Thyroid gland (tissue), 4 donors: ENCODE measurements at regions not wholly inside any gene's neighbourhood (a gene's known extent, or its start where the extent isn't known, plus 50 kb on each side); places are given as distances from the start of the nearest gene placed in this dataset.

ENCODE experiments used
- DNase-seq, 2 donors: peaks; one replicate each; pipeline ENCODE4 v3.0.0-alpha.2; 2019
- H3K27ac ChIP-seq, 3 donors: fragments of 200-600 bp; sonication (generic); 1 replicate in 2 of 3; 2 replicates in 1 of 3; pipeline ENCODE4 v1.5.1; 2016 to 2019; ENCODE audit warnings: mild to moderate bottlenecking in 1 of 3, moderate library complexity in 1 of 3
- H3K27me3 ChIP-seq: fragments of 200-600 bp; sonication (generic); one replicate; pipeline ENCODE4 v1.5.1; 2019
- H3K36me3 ChIP-seq, 2 donors: fragments of 200-600 bp; sonication (generic); one replicate each; pipeline ENCODE4 v1.5.1; 2016 to 2019
- H3K4me1 ChIP-seq, 2 donors: fragments of 200-600 bp; sonication (generic); one replicate each; pipeline ENCODE4 v1.5.1; 2017 to 2019
- H3K4me3 ChIP-seq, 3 donors: fragments of 200-600 bp; sonication (generic); replicated peaks in 1 of 3; 1 replicate in 2 of 3; 2 replicates in 1 of 3; pipeline ENCODE4 v1.5.1; 2016; ENCODE audit warnings: mild to moderate bottlenecking in 1 of 3
- H3K9me3 ChIP-seq: fragments of 200-600 bp; sonication (generic); one replicate; pipeline ENCODE4 v1.5.1; 2017
- CTCF ChIP-seq, 6 experiments: fragments of 200-600 bp in 3 of 6; fragments of 450-650 bp in 3 of 6; sonication (generic) in 3 of 6; IDR thresholded peaks; one replicate each; pipeline ENCODE4 v1.5.1; 2016 to 2019; ENCODE audit warnings: antibody characterized with exemption in 6 of 6, mild to moderate bottlenecking in 2 of 6, inconsistent platforms in 1 of 6, moderate library complexity in 1 of 6
- POLR2A ChIP-seq, 2 donors: fragments of 450-650 bp; IDR thresholded peaks; one replicate each; pipeline ENCODE4 v1.6.1; 2017; ENCODE audit warnings: antibody characterized with exemption in 2 of 2, mild to moderate bottlenecking in 2 of 2, moderate library complexity in 1 of 2
- WGBS, 2 donors: methylation state at CpG; one replicate each; pipeline ENCODE4 v1.1.5; 2017; 5-methylcytosine and 5-hydroxymethylcytosine counted together
- intact Hi-C: fragments of 100-400 bp; cut with DNase I; formaldehyde crosslinking; loops from one replicate; pipeline ENCODE4 v1.15.1; 2023

GRCh38 chr2:167423731-167424130, 535.5 kb downstream of the XIRP2 start:
- Histone ChIP-seq H3K27ac (no peak overlapping the region), H3K4me1 (no peaks in the 10 kb centered on the region), H3K36me3 (no peaks in the 10 kb centered on the region), H3K27me3 (no peaks in the 10 kb centered on the region), H3K9me3 (no peaks in the 10 kb centered on the region), H3K4me3 (no peak overlapping the region)
- intact Hi-C loops, result no loop called here
- 56% methylated on average over 4 of the region's 4 CpGs for WGBS, 2 donors
- TF ChIP-seq CTCF (IDR thresholded peaks at IDR 0.05) (no peak), POLR2A (IDR thresholded peaks at IDR 0.05) (no peak)
- no peak for DNase-seq

DNA sequence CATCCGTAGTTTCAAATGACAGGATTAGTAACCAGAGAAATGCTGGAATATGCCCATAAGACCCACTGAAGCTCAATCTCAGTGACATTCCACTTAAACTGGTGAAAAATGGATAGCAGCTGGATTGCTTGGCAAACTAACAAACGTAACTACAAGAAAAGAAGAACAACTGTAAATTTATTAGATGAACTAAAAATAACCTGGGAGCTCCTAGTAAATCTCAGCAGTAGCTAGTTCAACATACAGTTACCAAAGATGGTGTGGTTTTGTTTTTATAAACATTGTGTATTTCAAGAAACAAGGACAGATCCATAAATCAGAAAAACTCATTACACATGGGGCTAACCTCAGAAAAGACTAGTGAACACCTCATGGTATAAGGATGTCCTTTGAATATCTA, 531.9 kb downstream of the XIRP2 start:
- H3K27ac ChIP-seq, result no peak overlapping the region
- TF ChIP-seq CTCF (IDR thresholded peaks at IDR 0.05) (no peak), POLR2A (IDR thresholded peaks at IDR 0.05) (no peak)
- H3K36me3 ChIP-seq, result no peaks in the 10 kb centered on the region
- no peaks in the 10 kb centered on the region for H3K27me3 ChIP-seq
- DNase-seq, result no peak
- H3K4me1 ChIP-seq, result no peaks in the 10 kb centered on the region
- 66 to 67% methylated on average over 2 of the region's 2 CpGs for WGBS, 2 donors
- intact Hi-C loops, result no loop called here
- no peaks in the 10 kb centered on the region for H3K9me3 ChIP-seq
- no peak overlapping the region for H3K4me3 ChIP-seq

DNA sequence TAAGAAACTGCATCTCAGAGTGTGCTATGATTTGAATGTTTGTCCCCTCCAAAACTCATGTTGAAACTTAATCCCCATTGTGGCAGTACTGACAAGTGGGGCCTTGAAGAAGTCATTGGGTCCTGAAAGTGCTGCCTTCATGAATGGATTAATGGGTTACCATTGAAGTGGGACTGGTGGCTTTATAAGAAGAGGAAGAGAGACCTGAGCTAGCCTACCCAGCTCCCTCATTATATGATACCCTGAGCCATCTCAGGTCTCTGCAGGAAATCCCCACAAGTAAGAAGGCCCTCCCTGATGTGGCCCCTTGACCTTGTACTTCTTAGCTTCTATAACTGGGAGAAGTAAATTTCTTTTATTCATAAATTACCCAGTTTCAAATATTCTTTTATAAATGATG, 526.8 kb downstream of the XIRP2 start:
- H3K27me3 ChIP-seq, result no peaks in the 10 kb centered on the region
- no peak overlapping the region for H3K4me3 ChIP-seq
- DNase-seq, result no peak
- H3K27ac ChIP-seq, result no peak overlapping the region
- no peaks in the 10 kb centered on the region for H3K9me3 ChIP-seq
- H3K36me3 ChIP-seq, result no peaks in the 10 kb centered on the region
- no peak for TF ChIP-seq POLR2A (IDR thresholded peaks at IDR 0.05)
- TF ChIP-seq CTCF (IDR thresholded peaks at IDR 0.05), result no peak
- intact Hi-C loops, result no loop called here
- no peaks in the 10 kb centered on the region for H3K4me1 ChIP-seq

- H3K27me3 ChIP-seq, result no peaks in the 10 kb centered on the region
- DNase-seq, result no peak
- H3K9me3 ChIP-seq, result no peaks in the 10 kb centered on the region
- intact Hi-C loops, result no loop called here
- no peaks in the 10 kb centered on the region for H3K4me1 ChIP-seq
- H3K4me3 ChIP-seq, result no peak overlapping the region
- H3K36me3 ChIP-seq, result no peaks in the 10 kb centered on the region
- H3K27ac ChIP-seq, result no peak overlapping the region
- no peak for TF ChIP-seq POLR2A (IDR thresholded peaks at IDR 0.05)
- no peak for TF ChIP-seq CTCF (IDR thresholded peaks at IDR 0.05)
Observed at GRCh38 chr2:167411367-167411766, 523.1 kb downstream of the XIRP2 start.

- Histone ChIP-seq H3K36me3 (no peaks in the 10 kb centered on the region), H3K4me1 (no peaks in the 10 kb centered on the region), H3K27ac (no peak overlapping the region), H3K27me3 (no peaks in the 10 kb centered on the region), H3K4me3 (no peak overlapping the region), H3K9me3 (no peaks in the 10 kb centered on the region)
- no peak for DNase-seq
- no peak for TF ChIP-seq CTCF (IDR thresholded peaks at IDR 0.05)
- TF ChIP-seq POLR2A (IDR thresholded peaks at IDR 0.05), result no peak
- WGBS, 2 donors, result 34 to 35% methylated on average over 3 to 4 of the region's 4 CpGs
- intact Hi-C loops, result no loop called here
Observed at GRCh38 chr2:167406558-167406957, 518.3 kb downstream of the XIRP2 start.
